ENCODE measurements at regions not wholly inside any gene's neighbourhood (a gene's known extent, or its start where the extent isn't known, plus 50 kb on each side); places are given as distances from the start of the nearest gene placed in this dataset.
"Not testable (repeated sequence)": the region's sequence is repeated elsewhere in the genome, so short reads cannot be mapped to it uniquely, and the experiment has no call there.

DNA sequence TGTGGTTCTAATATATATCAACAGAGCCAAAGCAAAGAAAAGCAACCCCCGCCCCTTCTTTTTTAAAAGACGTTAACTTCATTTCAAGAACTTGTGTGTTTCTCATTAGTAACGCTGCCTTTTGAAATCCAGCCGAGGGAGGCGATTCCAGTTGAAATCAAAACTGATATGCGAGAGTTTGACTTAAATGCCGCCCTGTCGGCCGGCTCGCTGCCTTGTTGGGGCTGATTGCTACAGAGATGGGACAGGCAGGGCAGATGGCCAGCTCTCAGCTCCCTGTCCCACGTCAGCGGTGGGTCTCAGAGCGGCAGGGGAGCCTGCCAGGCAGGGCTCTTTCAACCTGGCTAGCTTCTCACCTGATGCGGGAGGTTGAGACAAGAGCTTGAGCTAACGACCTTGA is 51.9 kb upstream of the ALX4 start:
- DNase-seq: peak; percentile 47

DNA sequence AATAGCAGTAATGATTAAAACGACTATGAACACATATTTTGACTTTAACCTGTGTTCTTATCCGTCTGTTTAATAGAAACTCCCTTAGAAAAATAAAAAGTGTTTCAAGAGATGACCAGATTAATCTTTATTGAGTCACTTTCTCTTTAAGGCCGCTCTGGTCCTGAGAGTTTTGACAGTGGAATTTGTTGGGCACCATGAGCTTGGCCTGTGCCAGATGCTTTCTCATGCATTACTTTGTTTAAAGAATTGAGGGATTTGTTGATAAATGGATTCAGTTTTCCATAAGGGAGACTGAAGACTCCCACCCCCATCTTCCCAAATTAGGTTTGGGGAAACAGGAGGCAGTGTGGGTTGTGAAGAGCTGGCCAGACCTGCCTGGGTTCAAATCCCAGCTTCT is 53.2 kb upstream of the ALX4 start:
- DNase-seq: no peak

DNA sequence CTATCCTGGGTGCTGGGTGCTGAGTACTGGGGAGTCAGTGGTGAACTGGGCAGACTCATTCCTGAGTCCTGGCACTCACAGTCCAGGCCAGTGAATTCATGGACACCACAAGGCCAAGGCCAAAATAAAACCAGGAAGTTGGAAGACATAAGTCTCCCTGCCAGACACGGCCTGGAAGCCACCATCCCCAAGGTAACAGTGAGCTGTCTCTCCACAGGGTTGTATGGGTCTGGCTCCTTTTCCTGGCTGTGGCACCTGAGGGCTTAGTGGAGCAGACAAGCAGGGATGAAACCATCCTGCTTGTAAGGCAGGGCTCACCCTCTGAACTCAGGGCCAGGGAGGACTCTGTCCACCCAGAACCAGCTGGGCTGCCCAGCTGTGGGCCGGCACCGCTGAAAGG is 54.7 kb upstream of the ALX4 start:
- DNase-seq: no peak

DNA sequence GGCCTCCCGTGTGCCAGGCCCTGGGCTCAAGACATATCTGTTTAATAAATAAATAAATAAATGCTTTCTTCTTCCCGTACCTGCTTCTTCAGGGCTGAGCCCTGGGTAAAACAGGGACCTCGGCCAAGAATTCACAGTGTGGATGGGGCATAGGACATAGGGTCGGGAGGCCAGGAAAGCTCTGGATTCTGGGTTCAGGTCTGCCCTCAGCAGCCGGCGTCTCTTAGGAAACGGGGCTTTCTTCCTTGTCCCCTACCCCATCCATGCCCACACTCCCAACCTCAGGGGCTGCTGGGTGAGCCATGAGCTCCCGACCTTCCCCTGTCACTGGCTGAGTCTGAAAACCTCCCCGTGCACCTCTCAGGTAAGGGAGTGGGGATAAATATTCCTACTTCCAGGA is 55.7 kb upstream of the ALX4 start:
- no peak for DNase-seq

DNA sequence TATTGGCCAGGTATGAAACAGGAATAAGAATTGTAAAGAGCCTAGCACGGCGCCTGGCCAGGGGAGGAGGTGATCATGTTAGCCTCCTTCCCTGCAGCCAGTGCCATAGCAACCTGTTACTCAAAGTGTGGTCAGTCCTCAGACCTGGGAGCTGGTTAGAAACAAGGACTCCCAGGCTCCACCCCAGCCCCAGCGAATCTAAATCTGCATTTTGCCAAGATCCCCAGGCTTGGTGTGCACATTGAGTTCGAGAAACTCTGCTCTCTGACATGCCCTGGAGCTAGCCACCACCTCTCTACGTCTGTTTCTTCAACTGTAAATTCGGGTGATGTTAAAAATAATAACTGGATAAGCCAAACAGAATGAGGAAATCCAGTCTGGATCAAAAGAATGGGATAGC is 56.1 kb upstream of the ALX4 start:
- DNase-seq: no peak

DNA sequence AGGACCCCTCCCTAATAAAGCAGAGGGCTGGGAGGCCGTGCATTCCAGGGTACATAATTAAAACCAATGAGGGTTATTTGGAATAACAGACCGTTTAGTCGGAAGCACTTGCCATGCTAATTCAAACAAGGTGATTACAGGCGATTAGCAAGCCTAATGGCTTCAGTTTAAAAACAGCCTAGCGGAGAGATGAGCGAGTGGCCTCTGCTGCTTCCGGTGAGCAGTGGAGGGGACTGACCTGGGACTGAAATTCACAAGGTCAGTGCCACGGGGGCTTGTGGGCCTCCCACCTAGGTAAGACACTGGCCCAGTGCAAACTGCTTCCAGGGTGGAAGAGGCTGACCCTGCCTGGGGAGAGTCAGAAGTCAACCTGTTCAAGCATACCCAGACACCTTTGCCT is 56.8 kb upstream of the ALX4 start:
- DNase-seq: no peak

DNA sequence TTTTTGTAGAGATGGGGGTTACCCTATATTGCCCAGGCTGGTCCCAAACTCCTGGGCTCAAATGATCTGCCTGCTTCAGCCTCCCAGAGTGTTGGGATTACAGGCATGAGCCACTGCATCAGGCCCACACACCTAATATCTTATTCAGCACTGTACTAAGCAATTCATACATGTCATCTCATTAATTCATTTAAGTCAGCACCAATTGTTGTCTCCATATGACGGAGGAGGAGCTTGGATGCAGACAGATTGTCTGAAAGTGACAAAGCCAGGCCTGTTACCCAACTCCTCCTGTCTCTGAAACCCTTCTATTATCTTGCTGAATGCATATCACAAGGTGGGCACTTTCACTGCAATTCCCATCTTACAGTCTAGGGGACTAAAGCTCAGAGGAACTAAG is 57.5 kb upstream of the ALX4 start:
- DNase-seq: no peak

DNA sequence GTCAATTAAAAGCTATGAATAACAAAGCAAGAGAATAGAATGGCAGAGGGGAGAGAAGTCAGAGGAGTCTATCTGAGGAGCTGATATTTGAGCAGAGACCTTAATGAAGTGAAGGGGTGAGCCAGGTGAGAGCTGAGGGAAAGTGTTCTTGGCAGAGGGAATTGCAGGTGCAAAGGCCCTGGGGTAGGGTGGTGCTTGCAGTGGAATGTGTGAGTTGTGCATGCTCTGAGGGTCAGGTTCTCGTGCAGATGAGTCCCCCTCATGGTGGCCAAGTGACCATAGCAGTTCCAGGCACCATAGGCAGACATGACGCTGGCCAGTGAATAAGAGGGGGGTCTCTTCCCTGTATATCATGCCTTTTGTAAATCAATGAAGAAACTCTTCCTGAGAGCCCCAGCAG is 58.9 kb upstream of the ALX4 start:
- DNase-seq: no peak

DNA sequence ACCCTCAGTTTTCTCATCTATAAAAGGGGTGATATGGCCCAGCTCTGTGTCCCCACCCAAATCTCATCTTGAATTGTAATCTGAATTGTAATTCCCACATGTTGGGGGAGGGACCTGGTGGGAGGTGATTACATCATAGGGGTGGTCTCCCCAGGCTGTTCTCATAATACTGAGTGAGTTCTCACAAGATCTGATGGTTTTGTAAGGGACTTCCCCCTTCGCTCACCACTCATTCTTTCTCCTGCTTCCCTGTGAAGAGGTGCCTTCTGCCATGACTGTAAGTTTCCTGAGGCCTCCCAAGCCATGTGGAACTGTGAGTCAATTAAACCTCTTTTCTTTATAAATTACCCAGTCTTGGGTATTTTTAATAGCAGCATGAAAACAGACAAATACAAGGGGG is 61.1 kb upstream of the ALX4 start:
- DNase-seq: not testable (repeated sequence)

DNA sequence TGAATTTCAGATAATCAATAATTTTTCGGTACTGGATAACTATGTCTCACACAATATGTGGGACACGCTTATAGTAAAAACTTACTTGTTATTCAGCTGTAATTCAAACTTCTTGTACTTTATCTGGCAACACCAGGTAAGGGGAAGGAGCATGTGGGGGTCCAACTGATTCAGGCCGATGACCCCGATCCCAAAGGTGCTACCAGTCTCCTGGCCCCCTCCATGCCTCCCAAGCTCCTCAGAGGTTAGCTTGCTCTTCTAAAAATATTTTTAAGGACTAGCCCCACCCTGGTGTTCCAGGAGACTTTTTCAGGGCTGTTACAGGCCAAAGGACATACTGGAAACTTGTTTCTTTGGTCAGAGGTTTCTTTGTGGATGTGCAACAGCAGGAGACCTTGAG is 61.8 kb upstream of the ALX4 start:
- DNase-seq: no peak

DNA sequence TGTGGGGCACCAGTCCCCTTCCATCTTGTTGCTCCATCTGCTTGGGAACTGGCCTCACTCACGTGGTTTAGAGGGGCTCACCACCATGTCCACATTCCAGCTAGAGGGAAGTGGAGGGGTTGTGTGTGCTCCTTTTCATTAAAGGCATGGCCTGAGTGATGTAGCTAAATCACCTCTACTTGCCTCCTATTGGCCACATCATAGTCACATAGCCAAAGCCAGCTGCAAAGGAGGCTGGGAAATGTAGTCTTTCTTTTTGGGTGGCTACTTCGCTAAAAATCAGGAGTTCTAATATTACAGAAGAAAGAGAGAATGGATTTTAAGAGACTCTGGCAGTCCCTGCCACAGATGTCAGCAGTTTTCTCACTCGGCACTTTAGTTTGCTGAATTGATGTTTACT is 63.0 kb upstream of the ALX4 start:
- DNase-seq: no peak

DNA sequence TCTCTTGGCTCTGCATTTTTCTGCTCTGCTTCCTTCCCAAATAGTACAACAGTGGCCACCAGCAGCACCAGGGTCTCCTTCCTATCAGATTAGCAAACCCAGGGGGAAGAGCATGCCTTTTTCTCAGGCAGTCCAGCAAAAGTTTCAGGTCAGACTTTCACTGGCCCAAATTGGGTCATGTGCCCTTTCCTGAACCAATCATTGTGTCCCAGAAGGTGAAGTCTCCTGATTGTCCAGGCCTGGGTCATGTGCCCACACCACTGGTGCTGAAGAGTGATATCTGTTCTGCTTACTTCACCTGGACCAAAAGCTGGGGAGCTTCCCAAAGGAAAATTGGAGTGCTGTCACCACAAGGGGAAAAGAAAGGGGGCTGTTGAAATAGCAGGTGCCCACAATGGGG is 64.1 kb upstream of the ALX4 start:
- DNase-seq: no peak

DNA sequence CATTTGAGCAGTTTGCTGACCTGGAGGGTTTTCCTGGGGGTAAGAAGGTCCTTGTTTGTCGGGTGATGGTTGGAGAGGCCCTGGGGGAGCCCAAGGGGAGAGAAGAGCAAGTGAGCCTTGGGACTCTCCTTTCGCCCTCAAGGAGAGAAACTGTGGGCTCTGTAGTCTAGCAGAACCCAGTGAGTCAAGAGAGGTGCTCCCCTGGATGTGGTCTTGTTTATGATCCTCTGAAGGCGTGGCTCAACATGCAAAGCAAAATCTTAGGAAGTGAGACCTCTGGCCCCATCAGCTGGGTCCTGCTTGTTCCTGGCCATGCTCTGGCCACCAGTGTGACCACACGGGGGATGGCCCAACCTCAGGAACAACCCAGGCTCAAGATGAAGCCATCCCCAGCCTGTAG is 66.5 kb upstream of the ALX4 start:
- no peak for DNase-seq

DNA sequence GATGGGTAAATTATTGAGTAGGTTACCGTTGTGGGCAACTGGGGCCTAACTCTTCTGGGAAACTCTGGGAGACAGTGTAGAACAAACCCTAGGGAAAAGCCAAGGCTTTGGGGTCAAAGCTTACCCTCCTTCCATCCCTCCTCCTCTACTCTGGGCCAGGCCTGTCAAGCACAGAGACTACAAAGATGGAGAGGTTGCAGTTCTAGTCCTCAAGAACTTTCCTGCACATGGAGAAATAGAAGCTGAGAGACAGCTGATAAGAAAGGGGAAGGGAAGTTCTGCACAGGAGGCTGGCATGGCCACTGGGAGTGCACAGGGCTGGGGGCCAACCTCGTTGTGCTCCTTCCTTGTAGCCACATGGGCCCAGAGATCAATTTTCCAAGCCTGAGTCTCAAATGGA is 67.2 kb upstream of the ALX4 start:
- no peak for DNase-seq

DNA sequence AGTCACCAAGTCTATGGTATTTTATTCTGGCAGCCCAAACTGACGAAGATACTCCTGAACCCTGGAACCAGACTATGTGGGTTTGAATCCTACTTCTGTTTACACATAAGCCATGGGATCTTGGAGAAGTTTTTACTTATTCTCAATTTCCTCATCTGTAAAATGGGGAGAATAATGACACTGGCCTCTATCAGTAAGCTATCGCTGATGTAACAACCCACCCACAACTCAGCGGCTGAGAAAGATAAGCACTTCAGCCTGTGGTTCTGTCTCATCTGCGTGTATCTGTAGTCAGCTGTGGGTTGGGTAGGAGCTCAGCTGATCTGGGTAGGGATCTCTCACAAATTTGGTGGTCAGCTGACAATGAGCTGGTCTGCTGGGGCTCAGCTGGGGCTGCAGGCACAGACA is 68.0 kb upstream of the ALX4 start:
- no peak for DNase-seq

DNA sequence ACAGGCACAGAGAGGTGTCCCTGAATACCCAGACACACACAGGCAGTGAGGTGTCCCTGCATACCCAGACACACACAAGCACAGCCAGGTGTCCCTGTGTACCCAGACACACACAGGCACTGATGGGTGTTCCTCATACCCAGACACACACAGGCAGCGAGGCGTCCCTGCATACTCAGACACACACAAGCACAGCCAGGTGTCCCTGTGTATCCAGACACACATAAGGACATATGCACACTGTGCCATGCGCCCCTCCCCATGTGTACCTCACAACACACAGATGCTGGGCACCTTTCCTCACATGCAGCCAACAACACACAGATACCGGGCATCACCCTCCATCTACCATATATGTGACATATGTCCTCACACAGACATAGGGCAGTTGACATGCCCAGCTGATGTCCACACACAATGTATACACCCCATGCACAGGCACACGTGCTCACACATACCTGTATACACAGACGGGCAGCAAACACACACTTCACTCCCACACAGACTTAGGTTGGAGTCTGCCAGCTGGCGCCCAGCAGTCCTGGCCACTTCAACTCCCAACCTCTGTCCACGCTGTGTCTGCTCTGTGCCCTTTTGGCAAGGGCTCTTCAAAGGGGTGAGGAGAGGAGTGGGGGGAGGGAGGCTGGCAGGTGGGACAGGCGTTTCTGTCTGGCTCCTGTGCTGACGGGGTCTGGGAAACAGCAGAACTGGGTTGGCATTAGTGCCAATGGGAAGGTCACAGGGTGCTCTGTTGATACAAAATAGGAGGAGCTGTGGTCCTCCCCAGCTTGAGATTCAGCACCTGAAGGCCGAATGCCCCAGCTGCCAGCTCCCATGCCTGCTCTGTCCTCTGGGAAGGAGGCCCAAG is 69.4 kb upstream of the ALX4 start:
- no peak for DNase-seq

DNA sequence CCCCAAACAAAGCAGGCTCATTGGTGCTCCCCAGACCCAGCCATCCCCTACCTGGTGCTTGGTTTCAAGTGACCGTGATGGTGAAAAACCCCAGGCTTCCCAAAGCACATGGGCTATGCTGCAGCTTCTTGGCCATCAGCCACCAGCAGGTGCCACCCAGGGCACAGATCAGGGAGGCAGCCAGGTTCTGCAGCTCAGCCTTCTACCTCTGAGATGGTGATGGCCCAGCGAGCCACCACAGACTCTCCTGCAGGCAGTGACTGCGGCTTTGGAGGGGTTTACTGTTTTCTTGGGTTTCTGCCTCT is 70.0 kb upstream of the ALX4 start:
- no peak for DNase-seq

DNA sequence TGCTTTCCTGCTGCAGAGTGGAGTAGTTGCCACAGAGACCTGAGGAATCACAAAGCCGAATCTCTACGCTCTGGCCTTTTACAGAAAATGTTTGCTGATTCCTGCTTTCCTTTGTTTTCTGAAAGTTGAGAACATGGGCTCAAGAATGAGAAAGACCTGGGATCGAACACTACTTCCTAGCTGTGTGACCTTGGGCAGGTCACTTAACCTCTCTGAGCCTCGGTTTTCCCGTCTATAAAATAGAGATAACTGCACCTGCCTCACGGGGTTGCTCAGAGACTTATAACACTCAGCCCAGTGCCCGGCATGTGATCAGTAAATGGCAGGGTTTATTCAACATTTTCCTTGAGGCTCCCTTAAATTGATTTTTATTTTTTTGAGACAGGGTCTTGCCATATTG is 70.9 kb upstream of the ALX4 start:
- no peak for DNase-seq

DNA sequence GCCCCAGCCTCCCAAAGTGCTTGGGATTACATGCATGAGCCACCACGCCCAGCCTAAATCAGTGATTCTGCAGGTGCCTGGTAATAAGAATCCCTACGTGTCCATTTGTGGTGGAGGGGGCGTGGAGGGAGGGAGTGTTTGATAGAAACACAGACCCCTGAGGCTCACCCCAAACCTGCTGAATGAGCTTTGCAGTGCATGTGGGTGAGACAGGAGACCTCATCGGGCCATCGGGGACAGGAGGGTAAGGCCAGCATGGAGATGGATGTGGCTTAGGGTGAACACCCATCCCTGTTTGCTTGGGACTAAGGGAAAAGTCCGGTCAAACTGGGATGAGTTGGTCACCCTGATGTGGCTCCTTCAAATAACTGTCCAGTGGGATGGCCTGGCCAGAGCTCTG is 71.3 kb upstream of the ALX4 start:
- no peak for DNase-seq

DNA sequence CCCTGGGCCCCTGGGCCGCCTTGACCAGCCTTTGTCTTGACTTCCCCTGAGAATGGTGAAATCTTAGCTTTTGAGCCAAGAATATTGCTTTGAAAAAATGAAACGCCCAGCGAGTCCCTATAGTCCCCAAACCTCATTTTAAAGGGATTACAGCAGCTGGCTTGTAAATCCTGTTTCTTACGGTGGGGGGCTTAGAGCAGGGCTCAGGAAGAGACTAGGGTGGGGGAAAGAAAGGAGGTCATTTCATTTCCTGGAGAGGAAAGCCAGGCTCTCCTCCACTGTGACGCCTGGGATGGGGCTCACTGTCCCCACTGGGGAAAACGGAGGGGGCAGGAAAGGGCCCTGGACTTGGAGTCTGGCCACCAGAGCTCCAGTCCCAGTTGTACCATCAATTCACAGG is 72.2 kb upstream of the ALX4 start:
- no peak for DNase-seq

DNA sequence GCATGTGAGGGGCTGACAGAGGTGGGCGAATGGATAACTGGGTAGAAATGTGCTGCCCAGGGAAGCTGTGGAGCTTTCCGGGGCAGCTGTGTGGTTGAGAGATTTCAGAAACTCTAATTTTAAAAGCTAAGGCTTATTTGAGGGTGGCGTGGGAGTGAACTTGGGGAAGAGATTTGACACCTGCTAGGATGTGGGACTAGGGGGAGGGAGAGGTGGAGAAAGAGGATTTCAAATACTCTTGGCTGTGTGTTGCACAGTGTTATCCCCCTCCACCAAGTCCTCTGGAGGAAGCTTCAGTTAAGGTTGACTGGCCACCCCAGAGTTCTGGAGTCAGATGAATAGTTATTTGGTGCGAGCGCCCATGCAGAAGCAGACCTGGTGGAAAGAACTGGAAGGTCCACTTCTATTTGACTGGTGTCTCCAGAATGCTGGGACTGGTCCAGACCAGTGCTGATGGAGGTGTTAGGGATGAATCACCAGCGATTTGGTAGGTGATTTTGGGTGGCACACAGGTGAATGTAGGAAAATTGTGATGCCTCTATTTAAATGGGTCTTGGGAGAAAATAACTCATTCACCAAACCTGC is 72.8 kb upstream of the ALX4 start:
- DNase-seq: no peak

DNA sequence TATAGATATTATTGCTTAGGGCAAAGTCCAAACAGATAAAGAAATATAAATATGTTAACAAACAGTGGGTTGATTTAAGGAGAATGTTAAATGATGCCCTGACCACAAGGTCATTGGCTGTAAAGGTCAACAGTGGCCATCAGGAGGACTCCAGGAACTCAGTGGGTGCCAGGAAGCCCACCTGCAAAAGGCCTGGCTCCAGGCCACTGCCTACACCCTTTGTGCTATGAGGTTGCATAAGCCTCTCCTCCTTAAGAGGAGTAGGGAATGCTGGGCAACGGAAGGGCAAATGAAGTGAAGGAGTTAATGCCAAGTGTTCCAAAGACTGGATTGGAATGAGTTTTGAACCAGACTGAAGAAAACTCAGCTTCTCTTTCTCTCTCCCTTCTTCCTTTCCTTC is 73.3 kb upstream of the ALX4 start:
- DNase-seq: no peak

DNA sequence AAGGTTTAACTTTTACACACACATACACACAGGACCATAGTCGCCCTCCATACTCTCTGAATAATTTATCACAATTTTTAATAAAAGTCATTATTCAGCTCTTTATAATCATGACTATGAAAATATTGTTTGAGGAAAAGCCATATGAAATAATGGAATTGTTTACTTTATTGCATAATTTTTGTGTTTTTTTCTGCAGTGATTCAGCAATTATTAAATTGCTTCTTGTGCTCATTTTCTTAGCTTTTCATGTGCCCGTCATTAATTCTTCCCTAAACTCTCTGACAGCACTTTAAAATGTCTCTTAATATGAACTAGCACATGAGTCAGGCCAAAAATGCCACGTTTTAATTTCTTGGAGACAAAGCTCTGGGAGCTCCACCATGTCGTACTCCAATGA is 77.5 kb upstream of the ALX4 start:
- DNase-seq: no peak

DNA sequence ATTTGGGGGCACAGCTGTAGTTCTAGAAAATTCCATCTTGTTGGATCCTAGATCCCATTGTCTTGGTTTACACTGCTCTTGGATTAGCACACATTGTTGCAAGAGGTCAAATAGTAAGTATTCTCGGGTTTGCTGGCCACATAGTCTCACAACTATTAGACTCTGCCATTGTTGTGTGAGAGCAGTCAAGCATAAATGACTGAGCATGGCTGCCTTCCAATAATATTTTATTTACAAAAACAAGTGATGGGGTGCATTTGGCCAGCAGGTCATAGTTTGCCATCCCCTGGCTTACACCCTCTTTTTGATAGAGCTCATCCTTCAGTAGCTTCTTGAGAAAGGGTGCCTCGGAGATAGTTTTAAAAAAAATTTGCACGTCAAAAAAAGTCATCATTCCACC is 77.9 kb upstream of the ALX4 start:
- DNase-seq: no peak

Data from right hindlimb (tissue), 1 donor.